HG03196 (cell line): ENCODE measurements at regions not wholly inside any gene's neighbourhood (a gene's known extent, or its start where the extent isn't known, plus 50 kb on each side); places are given as distances from the start of the nearest gene placed in this dataset.

Experiments used
- ATAC-seq: cut with Tn5 transposase; IDR thresholded peaks from one replicate; pipeline ENCODE4 v1.9.1; 2021; ENCODE audit not compliant: unreplicated experiment

GRCh38 chr2:515441-516127, 161.6 kb downstream of the TMEM18 start:
- no peak for ATAC-seq

DNA sequence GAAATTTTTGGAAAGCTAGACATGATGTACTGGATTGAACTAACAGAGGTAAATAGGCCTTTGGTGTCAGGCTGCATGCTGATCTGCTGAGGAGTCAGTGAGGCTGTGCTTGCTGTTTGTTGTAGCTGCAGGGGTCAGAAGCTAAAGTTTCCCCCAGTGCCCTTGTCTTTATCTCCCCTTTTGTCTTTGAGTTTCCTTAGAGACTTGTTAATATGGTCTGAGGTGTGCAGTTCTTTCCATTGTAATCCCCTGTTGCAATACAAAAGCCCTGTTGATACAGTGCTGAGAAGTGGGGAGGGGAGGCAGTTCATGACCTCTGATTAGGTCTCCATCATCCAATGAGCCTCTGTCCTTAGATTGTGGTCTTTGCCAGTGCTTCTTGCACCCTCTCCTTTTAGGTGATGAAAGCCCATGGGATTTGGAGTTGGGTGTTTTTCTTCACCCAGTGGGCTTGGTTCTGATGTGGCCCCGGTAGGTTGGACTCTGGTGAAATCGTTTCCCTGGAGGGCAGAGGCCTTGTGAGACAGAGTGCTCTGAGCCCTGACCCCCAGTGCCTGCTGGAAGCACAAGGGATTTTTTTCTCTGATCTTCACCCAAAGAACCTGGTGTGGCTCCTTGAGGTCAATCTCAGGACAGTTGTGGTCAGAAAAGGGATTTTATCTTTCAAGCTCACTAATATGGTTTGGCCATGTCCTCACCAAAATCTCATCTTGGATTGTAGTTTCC, 163.1 kb downstream of the TMEM18 start:
- ATAC-seq: no peak

DNA sequence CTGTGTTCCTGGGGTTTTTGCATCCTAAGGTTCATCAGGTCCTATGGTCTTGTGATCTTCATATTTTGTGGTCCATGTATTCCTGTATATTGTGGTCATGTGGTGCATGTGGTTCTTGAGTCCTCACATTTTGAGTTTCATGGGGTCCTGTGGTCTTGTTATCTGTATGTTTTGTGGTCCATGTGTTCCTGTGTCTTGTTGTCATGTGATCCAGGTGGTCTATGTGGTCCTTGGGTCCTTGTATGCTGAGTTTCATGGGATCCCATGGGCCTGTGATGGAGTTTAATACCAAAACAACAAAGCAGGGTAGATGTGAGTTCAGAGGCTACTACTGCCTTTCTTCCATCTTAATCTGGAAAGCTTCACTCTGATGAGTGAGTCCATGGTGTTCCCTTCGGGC, 166.4 kb downstream of the TMEM18 start:
- no peak for ATAC-seq

- ATAC-seq: no peak
These were observed 167.3 kb downstream of the TMEM18 start for GRCh38 chr2:509888-510287.

DNA sequence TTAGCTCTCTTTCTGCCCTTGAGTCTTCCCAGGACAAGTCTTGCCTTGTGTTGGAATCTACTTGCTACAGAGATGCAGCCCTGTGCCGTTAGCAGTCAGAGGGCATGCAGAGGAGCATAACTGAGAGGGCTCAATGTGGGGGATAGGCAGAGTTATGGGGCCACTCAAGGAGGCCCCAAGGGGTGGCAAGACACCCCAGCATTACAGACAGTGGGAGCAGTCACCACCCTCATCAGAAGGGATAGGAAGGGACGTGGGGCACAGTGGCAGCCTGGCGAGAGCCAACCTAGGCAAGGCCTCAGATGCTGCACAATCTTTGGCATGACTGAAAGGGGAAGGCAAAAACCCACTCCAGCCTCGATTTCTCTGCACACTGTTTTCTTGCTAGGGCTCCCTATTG, 169.1 kb downstream of the TMEM18 start:
- no peak for ATAC-seq

DNA sequence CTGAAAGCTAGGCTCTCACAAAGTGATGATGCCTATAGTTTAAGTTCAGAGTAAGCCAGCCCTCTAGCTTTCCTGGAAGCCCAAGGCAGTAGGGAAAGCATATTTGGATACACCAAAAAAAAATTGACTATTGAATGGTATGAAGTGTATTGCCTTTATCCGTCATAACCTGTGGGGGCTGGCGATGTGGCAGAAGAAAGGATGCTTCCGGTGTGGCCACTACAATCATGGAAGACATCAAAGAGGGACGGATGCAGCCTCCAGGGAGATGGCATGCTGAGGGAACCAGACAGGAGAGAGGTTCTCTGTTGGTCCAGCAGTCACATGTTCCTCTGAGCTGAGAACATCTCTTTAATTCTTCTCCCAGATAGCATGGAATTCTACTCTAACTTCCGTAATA, 170.3 kb downstream of the TMEM18 start:
- no peak for ATAC-seq

- no peak for ATAC-seq
These were observed 170.8 kb downstream of the TMEM18 start for GRCh38 chr2:506451-506850.

DNA sequence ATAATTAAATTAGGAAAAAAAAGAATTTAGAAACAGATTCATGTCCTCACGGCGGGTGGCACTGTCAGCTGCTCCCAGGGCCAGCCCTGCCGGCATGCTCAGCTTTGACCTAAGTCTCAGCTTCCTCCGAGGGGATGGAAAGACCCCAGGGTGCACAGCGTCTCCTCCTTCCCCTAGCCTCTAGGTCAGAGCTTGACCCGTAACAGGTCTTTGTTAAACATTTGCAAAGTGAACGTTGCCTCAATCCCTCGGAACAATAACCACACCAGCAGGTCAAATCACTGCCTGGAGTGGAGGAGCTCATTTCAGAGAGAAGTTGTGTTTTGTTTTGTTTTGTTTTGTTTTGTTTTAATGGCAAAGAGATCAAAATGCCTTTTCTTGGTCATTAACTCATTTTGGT, 171.3 kb downstream of the TMEM18 start:
- no peak for ATAC-seq

DNA sequence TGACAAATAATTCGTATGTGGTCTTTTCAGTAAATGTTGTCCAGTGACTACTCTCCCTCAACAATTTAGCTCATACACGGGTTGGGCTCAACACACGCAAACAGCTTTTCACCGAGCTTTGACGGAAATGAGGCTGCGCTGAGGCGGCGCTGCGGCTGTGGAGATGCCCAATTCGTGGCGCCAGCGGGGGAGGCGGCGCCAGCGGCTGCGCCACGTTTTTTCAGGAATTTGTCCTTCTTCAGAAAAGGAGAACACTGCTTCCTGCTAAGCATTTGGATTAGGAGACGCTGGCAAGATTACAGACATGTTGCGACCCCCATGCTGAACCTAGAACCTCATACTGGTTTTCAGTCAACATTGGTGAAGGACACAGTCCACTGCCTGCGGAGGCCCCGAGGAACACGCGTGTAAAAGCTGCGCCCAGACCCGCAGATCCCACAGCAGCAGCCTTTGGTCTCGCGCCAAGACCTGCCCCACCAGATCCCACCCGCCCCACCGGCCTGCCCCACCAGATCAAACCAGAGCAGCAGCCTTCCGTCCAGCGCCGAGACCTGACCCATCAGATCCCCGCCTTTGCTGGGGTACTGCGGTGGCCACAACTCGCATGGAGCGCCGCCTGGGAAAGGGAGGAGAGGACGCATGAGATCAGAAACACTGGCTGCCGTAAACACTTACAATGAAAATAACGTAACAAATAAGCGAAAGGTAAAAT, 173.8 kb downstream of the TMEM18 start:
- no peak for ATAC-seq

GRCh38 chr2:502831-503230, 174.4 kb downstream of the TMEM18 start:
- no peak for ATAC-seq

- no peak for ATAC-seq
These were observed 175.5 kb downstream of the TMEM18 start for GRCh38 chr2:501667-502066.

- no peak for ATAC-seq
These were observed 176.1 kb downstream of the TMEM18 start for GRCh38 chr2:501130-501529.

DNA sequence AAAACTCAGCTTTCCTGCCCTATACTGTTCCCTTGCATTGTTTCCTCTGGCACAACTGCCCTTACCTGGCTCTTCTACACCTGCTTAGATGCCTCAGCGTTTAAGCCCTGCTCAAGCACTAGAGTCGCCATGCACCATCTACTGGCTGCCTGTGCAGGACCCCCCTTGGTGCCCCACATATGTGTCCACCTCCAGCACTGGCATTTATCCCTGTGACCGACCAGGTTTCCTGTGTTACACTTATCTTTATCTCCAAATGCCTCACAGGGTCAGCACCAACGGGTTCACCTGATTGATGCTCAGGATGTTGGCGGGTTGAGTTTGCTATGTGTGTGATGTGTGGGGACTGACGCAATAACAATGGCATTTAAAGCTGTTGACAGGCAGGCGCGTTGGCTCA, 177.5 kb downstream of the TMEM18 start:
- ATAC-seq: no peak

- no peak for ATAC-seq
These were observed 178.6 kb downstream of the TMEM18 start for GRCh38 chr2:498493-499178.

DNA sequence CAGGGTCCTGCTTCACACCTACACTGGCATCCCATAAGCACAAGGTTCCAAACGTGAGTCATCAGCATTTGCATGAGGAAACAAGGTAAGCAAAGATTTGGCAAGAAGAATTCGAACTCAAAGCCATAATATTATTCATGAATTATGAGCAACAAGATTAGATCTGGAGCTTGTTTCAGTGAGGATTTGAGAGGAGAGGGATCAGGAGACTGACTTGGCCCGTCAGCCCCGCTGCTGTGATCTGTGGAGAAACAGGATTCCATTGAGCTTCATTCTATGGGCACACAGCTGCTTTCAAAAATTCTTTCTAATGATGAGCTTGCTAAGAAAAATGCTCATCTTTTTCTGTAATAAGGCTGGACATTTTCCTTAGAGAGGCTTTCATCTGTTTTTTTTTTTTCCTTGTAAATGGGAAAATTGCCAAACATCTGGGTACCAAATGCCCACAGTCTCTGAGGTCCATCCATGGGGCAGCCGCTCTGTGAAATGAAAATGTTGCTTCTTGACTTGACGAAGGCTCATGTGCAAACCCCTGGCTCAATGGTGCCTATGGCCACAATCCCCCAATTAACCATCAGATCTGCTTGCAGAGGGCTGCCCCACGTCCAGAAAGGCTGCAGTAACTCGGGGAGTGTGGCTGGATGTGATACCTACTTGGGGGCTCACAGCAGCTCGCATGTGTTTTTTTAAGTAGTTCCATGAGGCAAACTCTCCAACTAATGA, 179.3 kb downstream of the TMEM18 start:
- no peak for ATAC-seq

- no peak for ATAC-seq
These were observed 180.5 kb downstream of the TMEM18 start for GRCh38 chr2:496729-497128.

DNA sequence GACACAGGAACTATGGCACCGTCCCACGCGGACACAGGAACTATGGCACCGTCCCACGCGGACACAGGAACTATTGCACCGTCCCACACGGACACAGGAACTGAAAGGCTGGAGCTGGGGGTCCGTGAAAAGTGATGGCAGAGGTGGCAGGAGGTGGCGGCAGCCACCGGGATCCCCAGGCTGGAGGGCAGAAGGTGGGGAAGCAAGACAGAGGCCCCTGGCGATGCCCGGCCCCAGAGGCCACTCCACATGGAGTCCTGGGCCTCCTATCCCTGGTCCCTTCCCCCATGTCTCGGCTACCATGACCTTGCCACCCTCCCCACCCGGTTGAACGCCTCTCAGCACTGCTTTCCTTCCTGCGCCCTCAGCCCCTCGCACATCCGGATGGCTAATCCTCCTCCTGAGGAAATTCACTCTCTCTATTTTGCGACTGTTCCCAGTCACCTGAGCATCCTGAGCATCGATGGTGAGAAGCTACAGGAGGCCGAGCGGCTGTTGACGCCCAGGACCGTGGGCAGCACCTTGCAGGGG, 181.4 kb downstream of the TMEM18 start:
- no peak for ATAC-seq

DNA sequence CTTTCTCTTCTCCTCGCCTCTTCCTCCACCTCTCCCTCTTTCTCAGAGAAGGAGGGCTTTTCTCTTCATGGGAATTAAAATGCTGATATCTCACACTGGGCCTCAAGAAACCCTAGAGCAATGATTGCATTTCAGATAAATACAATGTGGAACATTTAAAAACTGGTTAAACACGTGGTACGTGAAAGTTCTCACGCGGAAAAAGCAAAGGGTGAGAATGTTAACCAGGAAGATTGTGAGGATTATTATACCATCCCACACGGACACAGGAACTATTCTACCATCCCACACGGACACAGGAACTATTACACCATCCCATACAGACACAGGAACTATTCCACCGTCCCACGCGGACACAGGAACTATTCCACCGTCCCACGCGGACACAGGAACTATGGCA, 182.4 kb downstream of the TMEM18 start:
- no peak for ATAC-seq

DNA sequence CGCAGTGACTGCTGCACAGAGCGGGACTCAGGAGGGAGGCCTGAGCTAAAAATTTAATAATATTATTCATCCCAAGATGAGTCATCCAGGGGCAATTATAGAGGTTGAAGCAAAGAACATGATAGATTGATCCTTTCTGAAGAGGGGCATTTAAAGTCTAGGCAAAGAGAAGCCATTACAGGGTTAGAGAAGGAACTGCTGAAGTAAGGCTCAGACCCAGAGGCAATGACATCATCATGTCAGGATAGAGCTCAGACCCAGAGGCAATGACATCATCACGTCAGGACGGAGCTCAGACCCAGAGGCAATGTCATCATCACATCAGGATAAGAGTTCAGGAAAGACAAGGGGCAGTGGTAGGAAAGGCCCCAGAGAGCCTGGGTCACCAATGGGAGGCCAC, 184.0 kb downstream of the TMEM18 start:
- ATAC-seq: no peak

DNA sequence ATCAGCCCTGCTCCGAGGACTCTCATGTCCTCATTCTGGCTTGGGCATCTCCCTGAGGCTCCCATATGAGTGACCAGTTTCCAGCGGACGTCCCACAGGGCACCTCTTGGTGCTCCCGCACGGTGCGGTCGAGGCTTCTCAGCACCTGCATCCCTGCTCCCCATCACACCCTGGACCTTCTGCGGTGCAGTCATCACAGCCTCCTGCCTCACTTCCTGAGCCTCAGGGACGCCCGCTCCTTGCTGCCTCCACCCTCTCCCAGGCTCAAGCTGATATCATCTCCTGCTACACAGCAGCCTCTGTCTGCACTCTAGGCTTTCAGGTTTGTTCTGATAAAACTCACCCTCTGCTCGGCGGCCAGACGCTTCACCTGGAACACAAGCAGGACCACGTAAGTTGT, 185.0 kb downstream of the TMEM18 start:
- ATAC-seq: no peak

DNA sequence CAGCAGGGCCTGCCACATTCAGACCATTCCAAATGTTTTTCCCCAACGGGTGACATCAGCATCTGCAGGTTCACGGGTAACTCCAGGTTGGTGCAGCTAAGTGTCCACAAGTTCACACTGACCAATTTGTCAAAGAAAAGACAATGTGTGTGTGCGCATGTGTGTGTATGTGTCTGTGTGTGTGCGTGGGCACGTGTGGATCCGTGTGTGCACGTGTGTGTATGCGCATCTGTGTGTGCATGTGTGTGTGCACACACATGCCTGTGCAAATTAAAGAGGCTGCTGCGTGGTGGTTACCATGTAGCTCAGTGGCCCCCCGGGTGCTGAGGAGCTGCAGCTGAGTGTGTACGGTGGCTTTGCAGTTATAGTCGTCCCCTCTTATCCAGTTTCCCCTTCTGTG, 187.4 kb downstream of the TMEM18 start:
- ATAC-seq: no peak
